Right ventricle myocardium superior (tissue), 1 donor: ENCODE measurements at regions not wholly inside any gene's neighbourhood (a gene's known extent, or its start where the extent isn't known, plus 50 kb on each side); places are given as distances from the start of the nearest gene placed in this dataset.
A peak's percentile ranks its signal among the peaks of the same experiment; 100 is the strongest.

Experiments used
- ATAC-seq: fragments of 200-7000 bp; cut with Tn5 transposase; one replicate; pipeline ENCODE4 v1.9.1; 2020; ENCODE audit warnings: mild to moderate bottlenecking; ENCODE audit not compliant: poor library complexity
- DNase-seq: peaks from one replicate; pipeline ENCODE4 v3.0.0-alpha.2; 2020
- intact Hi-C: fragments of 100-400 bp; cut with DNase I; formaldehyde crosslinking; loops from one replicate; pipeline ENCODE4 v1.11.2; 2022
- donor health status: DM: no; HTN: yes; CAD: no; lungs with severe emphysema.

- no peak for DNase-seq
- no peak for ATAC-seq
- intact Hi-C loops, result no loop called here
Observed at GRCh38 chr13:53336441-53337160, 308.0 kb downstream of the OLFM4 start.

GRCh38 chr13:53338760-53339159 lies 310.1 kb downstream of the OLFM4 start:
- DNase-seq, result no peak
- intact Hi-C loops, result no loop called here
- no peak for ATAC-seq

GRCh38 chr13:53340505-53341143 lies 312.0 kb downstream of the OLFM4 start:
- no peak for DNase-seq
- ATAC-seq, result no peak
- intact Hi-C loops, result no loop called here

GRCh38 chr13:53341144-53341510 lies 312.5 kb downstream of the OLFM4 start:
- DNase-seq, result no peak
- no peak for ATAC-seq
- intact Hi-C loops, result no loop called here

GRCh38 chr13:53342623-53343360 lies 314.2 kb downstream of the OLFM4 start:
- no peak for DNase-seq
- no peak for ATAC-seq
- intact Hi-C loops, result no loop called here

- ATAC-seq, result no peak
- intact Hi-C loops, result no loop called here
- DNase-seq, result no peak
Observed at GRCh38 chr13:53343361-53343744, 314.7 kb downstream of the OLFM4 start.

- no peak for ATAC-seq
- intact Hi-C loops, result no loop called here
- no peak for DNase-seq
Observed at GRCh38 chr13:53351021-53351420, 322.4 kb downstream of the OLFM4 start.

- DNase-seq (no peak), ATAC-seq (no peak)
- intact Hi-C loops, result no loop called here
Observed at GRCh38 chr13:53357582-53357981, 329.0 kb downstream of the OLFM4 start.

- DNase-seq (no peak), ATAC-seq (no peak)
- intact Hi-C loops, result no loop called here
Observed at GRCh38 chr13:53368948-53369347, 340.3 kb downstream of the OLFM4 start.

GRCh38 chr13:53379485-53379884 lies 350.9 kb downstream of the OLFM4 start:
- DNase-seq, result no peak
- no peak for ATAC-seq
- intact Hi-C loops, result no loop called here

- intact Hi-C loops, result no loop called here
- ATAC-seq (no peak), DNase-seq (no peak)
Observed at GRCh38 chr13:53382008-53382407, 353.4 kb downstream of the OLFM4 start.

GRCh38 chr13:53398051-53398450 lies 369.4 kb downstream of the OLFM4 start:
- intact Hi-C loops, result no loop called here
- DNase-seq (no peak), ATAC-seq (no peak)

- ATAC-seq (no peak), DNase-seq (no peak)
- intact Hi-C loops, result no loop called here
Observed at GRCh38 chr13:53405616-53406015, 377.0 kb downstream of the OLFM4 start.

- DNase-seq (no peak), ATAC-seq (no peak)
- intact Hi-C loops, result no loop called here
Observed at GRCh38 chr13:53408306-53408705, 379.7 kb downstream of the OLFM4 start.

GRCh38 chr13:53408847-53409568 lies 380.4 kb downstream of the OLFM4 start:
- DNase-seq (peak; percentile 32), ATAC-seq (no peak)
- intact Hi-C loops, result no loop called here

- ATAC-seq (no peak), DNase-seq (no peak)
- intact Hi-C loops, result no loop called here
Observed at GRCh38 chr13:53411463-53411862, 382.9 kb downstream of the OLFM4 start.

GRCh38 chr13:53415135-53415534 lies 386.5 kb downstream of the OLFM4 start:
- intact Hi-C loops, result no loop called here
- ATAC-seq (no peak), DNase-seq (no peak)

GRCh38 chr13:53417601-53418000 lies 389.0 kb downstream of the OLFM4 start:
- DNase-seq (no peak), ATAC-seq (no peak)
- intact Hi-C loops, result no loop called here

GRCh38 chr13:53422415-53422814 lies 393.8 kb downstream of the OLFM4 start:
- ATAC-seq, result no peak
- DNase-seq, result no peak
- intact Hi-C loops, result no loop called here
